ENCODE measurements at regions not wholly inside any gene's neighbourhood (a gene's known extent, or its start where the extent isn't known, plus 50 kb on each side); places are given as distances from the start of the nearest gene placed in this dataset.

DNA sequence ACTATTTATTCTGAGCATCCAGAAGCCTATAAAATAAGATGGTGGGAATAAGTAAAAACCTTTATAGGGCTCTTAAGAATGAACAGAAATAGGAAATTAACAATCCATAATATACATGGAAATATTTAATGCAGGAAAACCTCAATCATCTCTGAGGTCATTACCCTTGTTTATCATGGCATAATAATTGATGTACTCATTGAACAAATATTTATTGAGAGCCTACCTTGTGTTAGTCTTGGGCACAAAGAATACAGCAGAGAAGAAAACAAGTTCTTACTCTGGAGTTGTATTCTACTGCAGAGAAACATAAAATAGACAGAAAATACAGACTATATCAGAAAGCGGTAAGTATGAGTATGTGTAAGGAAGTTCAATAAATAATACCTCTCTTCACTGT lies 167.2 kb downstream of the COX18 start:
- no peak for TF ChIP-seq CTCF (IDR thresholded peaks at IDR 0.05)
- TF ChIP-seq POLR2A (IDR thresholded peaks at IDR 0.05), result no peak

Data from esophagus squamous epithelium (tissue), 4 donors.